Vagina (tissue), 2 donors: ENCODE measurements at regions not wholly inside any gene's neighbourhood (a gene's known extent, or its start where the extent isn't known, plus 50 kb on each side); places are given as distances from the start of the nearest gene placed in this dataset.

Experiments used
- POLR2AphosphoS5 ChIP-seq, 2 donors: sonication (generic); formaldehyde crosslinking; IDR thresholded peaks; one replicate each; pipeline ENCODE4 v1.9.0; 2017; ENCODE audit warnings: antibody characterized with exemption in 2 of 2, mild to moderate bottlenecking in 2 of 2, low read depth in 1 of 2; ENCODE audit not compliant: insufficient read depth in 1 of 2
- TF ChIP-seq, protein P1 (sequence below), 3 experiments: fragments of 450-650 bp in 2 of 3; fragments of 200-600 bp in 1 of 3; sonication (generic) in 1 of 3; IDR thresholded peaks; one replicate each; pipeline ENCODE4 v1.5.1; 2017 to 2019; ENCODE audit warnings: antibody characterized with exemption in 3 of 3, mild to moderate bottlenecking in 2 of 3, moderate library complexity in 2 of 3

DNA sequence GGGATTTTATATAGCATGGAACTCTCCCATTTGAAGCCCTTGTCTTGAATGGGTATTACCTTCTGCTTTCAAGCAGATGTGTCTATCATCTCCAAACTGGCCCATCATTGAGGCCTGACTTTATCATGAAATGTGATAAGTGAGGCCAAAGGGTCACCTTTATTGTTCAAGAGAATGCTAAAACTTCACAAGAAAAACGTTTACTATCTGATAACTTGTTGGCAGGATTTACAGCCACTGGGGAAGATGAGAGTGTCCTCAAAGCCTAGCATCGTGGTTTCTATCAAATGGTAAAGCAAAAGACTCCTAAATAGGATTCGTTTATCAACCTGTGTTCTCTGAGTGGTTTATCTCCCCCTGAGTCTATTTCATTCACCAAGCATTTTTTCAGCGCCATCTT, 62.0 kb upstream of the CLMN start:
- TF ChIP-seq, protein P1, sequence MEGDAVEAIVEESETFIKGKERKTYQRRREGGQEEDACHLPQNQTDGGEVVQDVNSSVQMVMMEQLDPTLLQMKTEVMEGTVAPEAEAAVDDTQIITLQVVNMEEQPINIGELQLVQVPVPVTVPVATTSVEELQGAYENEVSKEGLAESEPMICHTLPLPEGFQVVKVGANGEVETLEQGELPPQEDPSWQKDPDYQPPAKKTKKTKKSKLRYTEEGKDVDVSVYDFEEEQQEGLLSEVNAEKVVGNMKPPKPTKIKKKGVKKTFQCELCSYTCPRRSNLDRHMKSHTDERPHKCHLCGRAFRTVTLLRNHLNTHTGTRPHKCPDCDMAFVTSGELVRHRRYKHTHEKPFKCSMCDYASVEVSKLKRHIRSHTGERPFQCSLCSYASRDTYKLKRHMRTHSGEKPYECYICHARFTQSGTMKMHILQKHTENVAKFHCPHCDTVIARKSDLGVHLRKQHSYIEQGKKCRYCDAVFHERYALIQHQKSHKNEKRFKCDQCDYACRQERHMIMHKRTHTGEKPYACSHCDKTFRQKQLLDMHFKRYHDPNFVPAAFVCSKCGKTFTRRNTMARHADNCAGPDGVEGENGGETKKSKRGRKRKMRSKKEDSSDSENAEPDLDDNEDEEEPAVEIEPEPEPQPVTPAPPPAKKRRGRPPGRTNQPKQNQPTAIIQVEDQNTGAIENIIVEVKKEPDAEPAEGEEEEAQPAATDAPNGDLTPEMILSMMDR (IDR thresholded peaks at IDR 0.05) = no peak
- no peak for TF ChIP-seq POLR2AphosphoS5 (IDR thresholded peaks at IDR 0.05; ENCODE audit: insufficient read depth in 1 of 2, low read depth in 1 of 2)
